K562 (cell line): ENCODE measurements at regions not wholly inside any gene's neighbourhood (a gene's known extent, or its start where the extent isn't known, plus 50 kb on each side); places are given as distances from the start of the nearest gene placed in this dataset.

Source experiments
- ATAC-seq: fragments of 200-7000 bp; cut with Tn5 transposase; 3 replicates; pipeline ENCODE4 v1.9.1; 2020; ENCODE audit warnings: moderate library complexity
- BruUV-seq: library from RNA; stranded (reverse); fragments of 400-500 nt; replicated peaks from 2 replicates; lab custom pipeline; 2021; lab: Mats Ljungman, UMichigan
- CTCF ChIA-PET: fragments of 300-600 bp; formaldehyde crosslinking; extraction: SDS; loops from one replicate; lab custom pipeline; 2021; ENCODE audit warnings: low intra/inter-chr PET ratio; lab: Yijun Ruan, JAX
- POLR2A ChIA-PET: fragments of 300-600, 350-650 bp; sonication (Branson Sonifier 250); formaldehyde crosslinking; extraction: SDS; loops from one replicate; lab custom pipeline; 2021; ENCODE audit warnings: antibody characterized with exemption, inconsistent platforms; lab: Yijun Ruan, JAX
- DNase-seq, 4 experiments: peaks; one replicate each; pipeline versions ENCODE4 v3.0.0 to v3.0.0-alpha.2; 2011 to 2018; ENCODE audit warnings: low spot score in 3 of 4, mixed read lengths in 3 of 4; ENCODE audit errors: extremely low read depth in 1 of 4
- FAIRE-seq: peaks from 2 replicates; lab custom pipeline; 2011; peaks lifted over from hg19 to GRCh38; lab: Jason Lieb, UNC
- H2AFZ ChIP-seq: 2 replicates; pipeline ENCODE4 v1.6.0; 2011; ENCODE audit warnings: low read depth, low read length, control low read depth, inconsistent platforms
- H3K27ac ChIP-seq: fragments of 200-600 bp; 3 replicates; pipeline ENCODE4 v1.8.0; 2011; ENCODE audit warnings: low read depth, mild to moderate bottlenecking, control low read depth, inconsistent platforms, low read length, moderate library complexity, mixed read lengths; ENCODE audit errors: extremely low read depth
- H3K27me3 ChIP-seq, 2 experiments: fragments of 300-600 bp in 1 of 2; 2 replicates in 1 of 2; 3 replicates in 1 of 2; pipeline versions ENCODE4 v1.6.0 to v1.8.0; 2011; ENCODE audit warnings: inconsistent platforms in 2 of 2, low read length in 2 of 2, mild to moderate bottlenecking in 1 of 2, mixed read lengths in 1 of 2, moderate library complexity in 1 of 2; ENCODE audit not compliant: control insufficient read depth in 2 of 2, insufficient read depth in 2 of 2
- H3K36me3 ChIP-seq: fragments of 300-600 bp; 3 replicates; pipeline ENCODE4 v1.8.0; 2011; ENCODE audit warnings: mild to moderate bottlenecking, low read length, inconsistent platforms; ENCODE audit not compliant: control insufficient read depth, insufficient read depth
- H3K4me1 ChIP-seq, 2 experiments: fragments of 200-600 bp in 1 of 2; replicated peaks in 1 of 2; 2 replicates in 1 of 2; 3 replicates in 1 of 2; pipeline versions ENCODE4 v1.5.1 to v1.8.0; 2011; ENCODE audit warnings: inconsistent platforms in 2 of 2, low read length in 2 of 2, mild to moderate bottlenecking in 1 of 2, mixed read lengths in 1 of 2, moderate library complexity in 1 of 2; ENCODE audit not compliant: control insufficient read depth in 2 of 2, insufficient read depth in 2 of 2
- H3K4me2 ChIP-seq: 2 replicates; pipeline ENCODE4 v1.6.1; 2011; ENCODE audit warnings: low read length, control low read depth, inconsistent platforms, mixed read lengths; ENCODE audit not compliant: insufficient read depth
- H3K4me3 ChIP-seq: fragments of 200-600 bp; sonication (generic), shearing (Covaris generic); 2 replicates; pipeline ENCODE4 v1.5.1; 2016; ENCODE audit warnings: control low read depth, inconsistent platforms
- H3K79me2 ChIP-seq: fragments of 200-600 bp; 3 replicates; pipeline ENCODE4 v1.8.0; 2011; ENCODE audit warnings: low read length, inconsistent platforms; ENCODE audit not compliant: control insufficient read depth, insufficient read depth
- H3K9ac ChIP-seq, 2 experiments: 2 replicates each; pipeline versions ENCODE4 v1.6.0 to v1.6.1; 2011; ENCODE audit warnings: low read depth in 2 of 2, low read length in 2 of 2, control low read depth in 1 of 2, inconsistent platforms in 1 of 2, mild to moderate bottlenecking in 1 of 2, mixed read lengths in 1 of 2; ENCODE audit not compliant: insufficient read depth in 1 of 2
- H3K9me1 ChIP-seq: one replicate; pipeline ENCODE4 v1.6.0; 2011; ENCODE audit warnings: inconsistent platforms, mild to moderate bottlenecking, low read length, moderate library complexity; ENCODE audit not compliant: control insufficient read depth, insufficient read depth
- H3K9me3 ChIP-seq: replicated peaks from 2 replicates; pipeline ENCODE4 v1.5.1; 2011; ENCODE audit warnings: low read depth, low read length, inconsistent platforms; ENCODE audit not compliant: control insufficient read depth, insufficient read depth
- H4K20me1 ChIP-seq: replicated peaks from 2 replicates; pipeline ENCODE4 v1.6.1; 2011; ENCODE audit warnings: low read length, inconsistent platforms, mixed read lengths; ENCODE audit not compliant: control insufficient read depth, insufficient read depth
- KLF10 ChIP-seq: fragments of 250-450 bp; sonication (Bioruptor Pico); IDR thresholded peaks from 2 replicates; pipeline ENCODE4 v1.6.1; 2021; ENCODE audit warnings: matching md5 sums
- MEIS2 ChIP-seq: fragments of 450-650 bp; IDR thresholded peaks from 2 replicates; pipeline ENCODE4 v1.6.1; 2014; ENCODE audit warnings: mild to moderate bottlenecking; ENCODE audit not compliant: partially characterized antibody
- NONO ChIP-seq, 2 experiments: fragments of 200-400 bp in 1 of 2; fragments of 450-650 bp in 1 of 2; formaldehyde crosslinking in 1 of 2; IDR thresholded peaks; 2 replicates each; pipeline ENCODE4 v1.6.1; 2017; ENCODE audit warnings: low read depth in 2 of 2, mild to moderate bottlenecking in 2 of 2, moderate library complexity in 2 of 2, low read length in 1 of 2
- WGBS: fragments of 100-300 bp; shearing (Covaris generic); methylation state at CpG from one replicate; pipeline ENCODE4 v1.1.6; 2016; ENCODE audit warnings: low coverage, mixed read lengths; ENCODE audit not compliant: insufficient coverage; ENCODE audit errors: missing lambda C conversion rate; 5-methylcytosine and 5-hydroxymethylcytosine counted together
- in situ Hi-C: fragments of 300-500 bp; cut with MboI; formaldehyde crosslinking; loops from 4 replicates; pipeline ENCODE4 v1.15.0; 2018; ENCODE audit warnings: inconsistent platforms, mixed read lengths
- intact Hi-C: fragments of 100-400 bp; cut with micrococcal nuclease; formaldehyde crosslinking; loops from 2 replicates; pipeline ENCODE4 v1.14.2; 2022
- TF ChIP-seq, protein P1 (sequence below): fragments of 450-650 bp; IDR thresholded peaks from 2 replicates; pipeline ENCODE4 v1.6.1; 2016
- TF ChIP-seq, protein P2 (sequence below): fragments of 200-800 bp; sonication (Bioruptor generic); IDR thresholded peaks from 2 replicates; pipeline ENCODE4 v1.6.1; 2016; ENCODE audit warnings: missing genetic modification characterization, missing compliant biosample characterization

DNA sequence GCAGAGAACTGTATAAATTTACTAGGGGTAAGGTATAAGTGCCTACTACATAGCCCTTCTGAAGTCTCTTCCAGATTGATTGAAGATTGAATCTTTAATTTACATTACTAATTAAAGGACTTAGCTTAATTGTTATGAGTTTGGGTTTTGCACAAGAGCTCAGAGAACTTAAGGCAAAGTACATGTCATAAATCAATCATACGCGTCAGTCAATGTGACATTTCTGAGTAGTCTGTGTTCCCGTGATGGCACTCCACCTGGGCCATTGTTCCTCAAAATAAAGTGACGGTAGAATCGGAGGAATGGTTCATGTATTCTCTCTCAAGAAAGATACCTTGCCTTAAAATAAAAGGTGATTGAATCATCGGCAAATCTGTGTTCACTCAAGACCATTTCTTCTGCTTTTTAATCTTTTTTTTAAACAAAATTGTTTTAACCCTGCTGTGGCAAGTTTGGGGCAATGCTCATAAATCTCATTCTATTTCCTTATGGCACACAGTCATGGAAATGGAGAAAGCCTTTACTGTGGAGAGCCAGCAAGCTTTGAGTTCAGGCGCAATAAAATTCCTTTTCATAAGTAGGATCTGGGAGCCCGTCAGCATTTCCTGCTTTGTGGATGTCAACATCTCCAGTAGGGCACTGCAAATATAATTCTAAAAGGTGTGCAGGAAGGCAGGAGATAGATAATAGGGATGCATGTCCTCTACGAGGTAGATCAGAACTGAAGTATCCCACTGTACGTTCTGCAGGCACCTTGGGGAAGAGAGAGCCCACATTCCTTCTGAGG, 427.4 kb downstream of the GATA3 start:
- ChIA-PET CTCF (no interaction called here), POLR2A (no interaction called here)
- no peaks in the 10 kb centered on the region for H3K36me3 ChIP-seq
- H3K27me3 ChIP-seq, result peaks cover 0 to 2% of the 10 kb centered on the region in 2 experiments; a peak in 1 of 5 replicates
- no peak overlapping the region for H3K9ac ChIP-seq
- peak; percentile 45 for TF ChIP-seq MEIS2
- TF ChIP-seq, protein P1, sequence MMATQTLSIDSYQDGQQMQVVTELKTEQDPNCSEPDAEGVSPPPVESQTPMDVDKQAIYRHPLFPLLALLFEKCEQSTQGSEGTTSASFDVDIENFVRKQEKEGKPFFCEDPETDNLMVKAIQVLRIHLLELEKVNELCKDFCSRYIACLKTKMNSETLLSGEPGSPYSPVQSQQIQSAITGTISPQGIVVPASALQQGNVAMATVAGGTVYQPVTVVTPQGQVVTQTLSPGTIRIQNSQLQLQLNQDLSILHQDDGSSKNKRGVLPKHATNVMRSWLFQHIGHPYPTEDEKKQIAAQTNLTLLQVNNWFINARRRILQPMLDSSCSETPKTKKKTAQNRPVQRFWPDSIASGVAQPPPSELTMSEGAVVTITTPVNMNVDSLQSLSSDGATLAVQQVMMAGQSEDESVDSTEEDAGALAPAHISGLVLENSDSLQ, result peak; percentile 55
- no peak for TF ChIP-seq KLF10 (CRISPR knock-in tag)
- no peak for TF ChIP-seq NONO (IDR thresholded peaks at IDR 0.05; ENCODE audit: low read depth in 2 of 2, low read length in 1 of 2)
- TF ChIP-seq, protein P2, sequence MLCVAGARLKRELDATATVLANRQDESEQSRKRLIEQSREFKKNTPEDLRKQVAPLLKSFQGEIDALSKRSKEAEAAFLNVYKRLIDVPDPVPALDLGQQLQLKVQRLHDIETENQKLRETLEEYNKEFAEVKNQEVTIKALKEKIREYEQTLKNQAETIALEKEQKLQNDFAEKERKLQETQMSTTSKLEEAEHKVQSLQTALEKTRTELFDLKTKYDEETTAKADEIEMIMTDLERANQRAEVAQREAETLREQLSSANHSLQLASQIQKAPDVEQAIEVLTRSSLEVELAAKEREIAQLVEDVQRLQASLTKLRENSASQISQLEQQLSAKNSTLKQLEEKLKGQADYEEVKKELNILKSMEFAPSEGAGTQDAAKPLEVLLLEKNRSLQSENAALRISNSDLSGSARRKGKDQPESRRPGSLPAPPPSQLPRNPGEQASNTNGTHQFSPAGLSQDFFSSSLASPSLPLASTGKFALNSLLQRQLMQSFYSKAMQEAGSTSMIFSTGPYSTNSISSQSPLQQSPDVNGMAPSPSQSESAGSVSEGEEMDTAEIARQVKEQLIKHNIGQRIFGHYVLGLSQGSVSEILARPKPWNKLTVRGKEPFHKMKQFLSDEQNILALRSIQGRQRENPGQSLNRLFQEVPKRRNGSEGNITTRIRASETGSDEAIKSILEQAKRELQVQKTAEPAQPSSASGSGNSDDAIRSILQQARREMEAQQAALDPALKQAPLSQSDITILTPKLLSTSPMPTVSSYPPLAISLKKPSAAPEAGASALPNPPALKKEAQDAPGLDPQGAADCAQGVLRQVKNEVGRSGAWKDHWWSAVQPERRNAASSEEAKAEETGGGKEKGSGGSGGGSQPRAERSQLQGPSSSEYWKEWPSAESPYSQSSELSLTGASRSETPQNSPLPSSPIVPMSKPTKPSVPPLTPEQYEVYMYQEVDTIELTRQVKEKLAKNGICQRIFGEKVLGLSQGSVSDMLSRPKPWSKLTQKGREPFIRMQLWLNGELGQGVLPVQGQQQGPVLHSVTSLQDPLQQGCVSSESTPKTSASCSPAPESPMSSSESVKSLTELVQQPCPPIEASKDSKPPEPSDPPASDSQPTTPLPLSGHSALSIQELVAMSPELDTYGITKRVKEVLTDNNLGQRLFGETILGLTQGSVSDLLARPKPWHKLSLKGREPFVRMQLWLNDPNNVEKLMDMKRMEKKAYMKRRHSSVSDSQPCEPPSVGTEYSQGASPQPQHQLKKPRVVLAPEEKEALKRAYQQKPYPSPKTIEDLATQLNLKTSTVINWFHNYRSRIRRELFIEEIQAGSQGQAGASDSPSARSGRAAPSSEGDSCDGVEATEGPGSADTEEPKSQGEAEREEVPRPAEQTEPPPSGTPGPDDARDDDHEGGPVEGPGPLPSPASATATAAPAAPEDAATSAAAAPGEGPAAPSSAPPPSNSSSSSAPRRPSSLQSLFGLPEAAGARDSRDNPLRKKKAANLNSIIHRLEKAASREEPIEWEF (CRISPR knock-in tag), result no peak
- no peak overlapping the region for H3K27ac ChIP-seq
- FAIRE-seq (no peak), ATAC-seq (no peak), DNase-seq (no peak)
- no peak overlapping the region for H3K4me3 ChIP-seq
- BruUV-seq, result no TSS peak
- no peaks in the 10 kb centered on the region for H3K9me1 ChIP-seq
- H4K20me1 ChIP-seq, result no peaks in the 10 kb centered on the region
- 2% methylated on average over 10 of the region's 10 CpGs for WGBS
- in situ Hi-C loops (no loop called here), intact Hi-C loops (no loop called here)
- no peak overlapping the region for H3K4me2 ChIP-seq
- H3K9me3 ChIP-seq, result no peaks in the 10 kb centered on the region
- H3K79me2 ChIP-seq, result no peaks in the 10 kb centered on the region
- no peak overlapping the region for H2AFZ ChIP-seq
- no peaks in the 10 kb centered on the region for H3K4me1 ChIP-seq
